HG02571 (cell line): ENCODE measurements at regions not wholly inside any gene's neighbourhood (a gene's known extent, or its start where the extent isn't known, plus 50 kb on each side); places are given as distances from the start of the nearest gene placed in this dataset.
"Not testable (repeated sequence)": the region's sequence is repeated elsewhere in the genome, so short reads cannot be mapped to it uniquely, and the experiment has no call there.

Source experiments
- ATAC-seq: cut with Tn5 transposase; IDR thresholded peaks from one replicate; pipeline ENCODE4 v1.9.1; 2021; ENCODE audit warnings: mild to moderate bottlenecking, moderate library complexity; ENCODE audit not compliant: unreplicated experiment

GRCh38 chr4:69013933-69014332, 62.3 kb upstream of the UGT2A3 start:
- not testable (repeated sequence) for ATAC-seq

- not testable (repeated sequence) for ATAC-seq
Observed at GRCh38 chr4:69017986-69018385, 66.4 kb upstream of the UGT2A3 start.

GRCh38 chr4:69019538-69020461, 68.2 kb upstream of the UGT2A3 start:
- ATAC-seq: not testable (repeated sequence)

GRCh38 chr4:69020462-69020807, 68.8 kb upstream of the UGT2A3 start:
- ATAC-seq: not testable (repeated sequence)

- ATAC-seq: peak; percentile 54
Observed at GRCh38 chr4:69025191-69025998, 70.9 kb upstream of the UGT2B7 start.

GRCh38 chr4:69025999-69026387, 70.3 kb upstream of the UGT2B7 start:
- no peak for ATAC-seq

GRCh38 chr4:69026974-69027373, 69.3 kb upstream of the UGT2B7 start:
- no peak for ATAC-seq

- ATAC-seq: no peak
Observed at GRCh38 chr4:69030326-69030725, 65.9 kb upstream of the UGT2B7 start.

- no peak for ATAC-seq
Observed at GRCh38 chr4:69032847-69033638, 63.2 kb upstream of the UGT2B7 start.

- not testable (repeated sequence) for ATAC-seq
Observed at GRCh38 chr4:69034315-69034740, 61.9 kb upstream of the UGT2B7 start.

- ATAC-seq: no peak
Observed at GRCh38 chr4:69038582-69038981, 57.7 kb upstream of the UGT2B7 start.

- ATAC-seq: no peak
Observed at GRCh38 chr4:69039071-69039470, 57.2 kb upstream of the UGT2B7 start.

GRCh38 chr4:69044247-69044646, 52.0 kb upstream of the UGT2B7 start:
- ATAC-seq: no peak
